ENCODE measurements at regions not wholly inside any gene's neighbourhood (a gene's known extent, or its start where the extent isn't known, plus 50 kb on each side); places are given as distances from the start of the nearest gene placed in this dataset.

DNA sequence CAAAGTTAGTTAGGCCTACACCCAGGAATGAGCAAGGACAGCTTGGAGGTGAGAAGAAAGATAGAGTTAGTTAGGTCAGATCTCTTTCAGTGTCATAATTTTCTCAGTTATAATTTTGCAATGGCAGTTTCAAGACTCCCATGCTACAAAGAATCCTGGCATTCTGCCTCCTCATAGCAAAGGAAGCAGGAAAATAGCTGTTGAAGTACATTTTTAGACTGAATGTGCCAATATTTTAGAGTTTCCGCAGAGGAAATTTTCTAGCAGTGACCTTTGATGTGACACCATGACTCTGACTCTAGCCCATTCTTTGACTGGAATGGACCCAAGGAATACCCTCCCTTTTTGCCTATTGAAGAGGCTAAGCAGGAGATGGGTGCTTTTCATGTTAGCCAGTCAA is 371.7 kb downstream of the PIK3C3 start:
- H3K4me2 ChIP-seq (ENCODE audit: unreplicated experiment), result no peak overlapping the region
- TF ChIP-seq EZH2phosphoT487 (IDR thresholded peaks at IDR 0.05; ENCODE audit: insufficient read depth, low read depth), result no peak
- no peak for TF ChIP-seq EZH2 (IDR thresholded peaks at IDR 0.05; ENCODE audit: insufficient read depth, poor library complexity, severe bottlenecking)

DNA sequence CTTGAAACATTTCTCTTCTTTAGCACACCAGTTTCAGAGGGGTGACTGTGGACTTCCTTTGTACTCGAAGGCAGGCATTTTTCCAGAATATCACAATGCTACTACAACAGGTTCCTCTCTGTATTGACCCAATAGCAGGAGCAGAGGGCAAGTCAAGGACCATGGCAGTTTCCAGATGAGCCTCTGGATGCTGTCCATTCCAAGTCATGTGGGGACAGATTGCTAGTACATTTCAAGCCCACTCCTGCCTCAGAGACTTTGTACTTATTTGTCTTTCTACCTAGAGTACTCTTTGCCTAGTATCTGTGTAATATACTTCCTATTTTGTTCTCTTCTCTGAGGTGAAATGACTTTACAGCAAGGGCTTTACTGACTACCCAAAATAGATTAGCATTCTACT is 373.9 kb downstream of the PIK3C3 start:
- H2AFZ ChIP-seq, result no peak overlapping the region
- H3F3A ChIP-seq (ENCODE audit: insufficient read depth), result no peaks in the 10 kb centered on the region
- H3K27me3 ChIP-seq (replicated peaks; ENCODE audit: insufficient read depth), result no peaks in the 10 kb centered on the region; the same call in 1 of the 2 replicates
- no peak for DNase-seq
- H3K9me2 ChIP-seq (ENCODE audit: insufficient read depth), result no peaks in the 10 kb centered on the region
- H3K36me3 ChIP-seq (ENCODE audit: low read depth), result no peaks in the 10 kb centered on the region
- no peak overlapping the region for H3K9ac ChIP-seq
- H3K9me3 ChIP-seq (ENCODE audit: low read depth), result no peaks in the 10 kb centered on the region
- TF ChIP-seq EZH2phosphoT487 (IDR thresholded peaks at IDR 0.05; ENCODE audit: insufficient read depth, low read depth) (no peak), EZH2 (IDR thresholded peaks at IDR 0.05; ENCODE audit: insufficient read depth, poor library complexity, severe bottlenecking) (no peak)
- H3K4me3 ChIP-seq, result no peak overlapping the region
- no peaks in the 10 kb centered on the region for H3K4me1 ChIP-seq (ENCODE audit: insufficient read depth)
- 0 to 13% methylated on average over 1 of the region's 1 CpG for WGBS, 2 experiments (ENCODE audit: low coverage in 1 of 2, low lambda C conversion rate in 2 of 2, missing lambda C conversion rate in 2 of 2)
- no peaks in the 10 kb centered on the region for H3K79me2 ChIP-seq (ENCODE audit: insufficient read depth)
- H4K20me1 ChIP-seq (ENCODE audit: insufficient read depth), result no peaks in the 10 kb centered on the region
- in situ Hi-C loops (cut with MboI), result no loop called here
- H3K4me2 ChIP-seq (ENCODE audit: unreplicated experiment), result no peak overlapping the region
- no peak overlapping the region for H3K27ac ChIP-seq

More for the DNA sequence above, 371.7 kb downstream of the PIK3C3 start:
- H3K79me2 ChIP-seq (ENCODE audit: insufficient read depth), result no peaks in the 10 kb centered on the region
- no peaks in the 10 kb centered on the region for H3K36me3 ChIP-seq (ENCODE audit: low read depth)
- WGBS, 2 experiments (ENCODE audit: low coverage in 1 of 2, low lambda C conversion rate in 2 of 2, missing lambda C conversion rate in 2 of 2), result 45 to 68% methylated on average over 1 of the region's 1 CpG
- no peaks in the 10 kb centered on the region for H3F3A ChIP-seq (ENCODE audit: insufficient read depth)
- no peak for DNase-seq
- no peaks in the 10 kb centered on the region for H3K4me1 ChIP-seq (ENCODE audit: insufficient read depth)
- no peak overlapping the region for H3K27ac ChIP-seq
- H2AFZ ChIP-seq, result no peak overlapping the region
- no peaks in the 10 kb centered on the region for H3K9me3 ChIP-seq (ENCODE audit: low read depth)
- in situ Hi-C loops (cut with MboI), result no loop called here
- H3K27me3 ChIP-seq (replicated peaks; ENCODE audit: insufficient read depth), result no peaks in the 10 kb centered on the region; the same call in 1 of the 2 replicates
- H3K4me3 ChIP-seq, result no peak overlapping the region
- H4K20me1 ChIP-seq (ENCODE audit: insufficient read depth), result no peaks in the 10 kb centered on the region
- H3K9ac ChIP-seq, result no peak overlapping the region
- no peaks in the 10 kb centered on the region for H3K9me2 ChIP-seq (ENCODE audit: insufficient read depth)

DNA sequence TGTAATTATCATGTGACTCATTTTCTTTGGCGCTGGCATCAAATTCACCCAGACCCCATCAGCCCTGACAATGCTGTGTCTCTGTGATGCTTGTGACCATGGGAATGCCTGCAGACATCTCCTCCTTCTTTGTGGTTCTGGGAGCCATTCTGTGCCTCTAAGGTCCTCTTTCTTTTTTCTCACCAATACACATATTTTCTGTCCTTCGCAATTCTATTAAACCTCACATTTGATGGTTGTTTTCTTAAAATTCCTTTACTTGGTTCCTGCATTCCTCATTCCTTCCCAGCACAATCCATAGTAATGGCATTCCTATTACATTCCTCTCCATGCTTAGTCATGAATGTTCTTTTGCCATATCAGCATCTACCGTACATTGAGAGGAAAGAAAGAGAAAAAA is 375.3 kb downstream of the PIK3C3 start:
- in situ Hi-C loops (cut with MboI), result no loop called here
- H3K4me2 ChIP-seq (ENCODE audit: unreplicated experiment), result no peak overlapping the region
- H3K9ac ChIP-seq, result no peak overlapping the region
- 61 to 64% methylated on average over 3 of the region's 3 CpGs for WGBS, 2 experiments (ENCODE audit: low coverage in 1 of 2, low lambda C conversion rate in 2 of 2, missing lambda C conversion rate in 2 of 2)
- no peaks in the 10 kb centered on the region for H3F3A ChIP-seq (ENCODE audit: insufficient read depth)
- H4K20me1 ChIP-seq (ENCODE audit: insufficient read depth), result no peaks in the 10 kb centered on the region
- no peak overlapping the region for H3K27ac ChIP-seq
- TF ChIP-seq EZH2phosphoT487 (IDR thresholded peaks at IDR 0.05; ENCODE audit: insufficient read depth, low read depth), result no peak
- TF ChIP-seq EZH2 (IDR thresholded peaks at IDR 0.05; ENCODE audit: insufficient read depth, poor library complexity, severe bottlenecking), result no peak
- no peaks in the 10 kb centered on the region for H3K9me2 ChIP-seq (ENCODE audit: insufficient read depth)
- H3K27me3 ChIP-seq (replicated peaks; ENCODE audit: insufficient read depth), result no peaks in the 10 kb centered on the region; the same call in 1 of the 2 replicates
- no peaks in the 10 kb centered on the region for H3K79me2 ChIP-seq (ENCODE audit: insufficient read depth)
- no peak for DNase-seq
- no peaks in the 10 kb centered on the region for H3K36me3 ChIP-seq (ENCODE audit: low read depth)
- H3K9me3 ChIP-seq (ENCODE audit: low read depth), result no peaks in the 10 kb centered on the region
- no peak overlapping the region for H3K4me3 ChIP-seq
- no peaks in the 10 kb centered on the region for H3K4me1 ChIP-seq (ENCODE audit: insufficient read depth)
- H2AFZ ChIP-seq, result no peak overlapping the region

DNA sequence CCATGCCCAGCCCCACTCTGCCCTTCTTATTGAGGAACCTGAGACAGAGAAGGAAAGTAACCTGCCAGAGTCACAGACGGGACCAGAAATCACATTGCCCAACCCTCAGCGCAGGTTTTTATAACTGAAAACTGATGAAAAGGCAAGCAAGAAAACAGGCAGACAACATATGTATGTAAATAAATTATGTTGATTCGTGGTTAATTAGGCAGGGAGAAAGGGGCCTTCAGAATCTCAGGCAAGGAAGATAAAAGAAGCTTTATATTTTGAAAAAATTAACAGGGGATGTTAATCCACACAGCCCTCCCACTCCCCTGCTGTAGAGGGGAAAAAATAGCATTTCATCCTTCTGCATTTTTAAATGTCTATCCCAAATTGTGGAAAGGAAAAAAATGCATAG is 378.5 kb downstream of the PIK3C3 start:
- WGBS, 2 experiments (ENCODE audit: low coverage in 1 of 2, low lambda C conversion rate in 2 of 2, missing lambda C conversion rate in 2 of 2), result 27 to 28% methylated on average over 3 of the region's 3 CpGs
- Histone ChIP-seq H3K27ac (no peak overlapping the region), H3K9me3 (ENCODE audit: low read depth) (no peaks in the 10 kb centered on the region), H3K9ac (no peak overlapping the region), H3K4me1 (ENCODE audit: insufficient read depth) (no peaks in the 10 kb centered on the region), H3K4me3 (no peak overlapping the region), H3K79me2 (ENCODE audit: insufficient read depth) (no peaks in the 10 kb centered on the region), H3K27me3 (replicated peaks; ENCODE audit: insufficient read depth) (no peaks in the 10 kb centered on the region), H3F3A (ENCODE audit: insufficient read depth) (no peaks in the 10 kb centered on the region), H3K9me2 (ENCODE audit: insufficient read depth) (no peaks in the 10 kb centered on the region), H3K36me3 (ENCODE audit: low read depth) (no peaks in the 10 kb centered on the region), H3K4me2 (ENCODE audit: unreplicated experiment) (no peak overlapping the region), H4K20me1 (ENCODE audit: insufficient read depth) (no peaks in the 10 kb centered on the region), H2AFZ (no peak overlapping the region)
- in situ Hi-C loops (cut with MboI), result no loop called here
- TF ChIP-seq EZH2phosphoT487 (IDR thresholded peaks at IDR 0.05; ENCODE audit: insufficient read depth, low read depth) (no peak), EZH2 (IDR thresholded peaks at IDR 0.05; ENCODE audit: insufficient read depth, poor library complexity, severe bottlenecking) (no peak)
- DNase-seq, result no peak

DNA sequence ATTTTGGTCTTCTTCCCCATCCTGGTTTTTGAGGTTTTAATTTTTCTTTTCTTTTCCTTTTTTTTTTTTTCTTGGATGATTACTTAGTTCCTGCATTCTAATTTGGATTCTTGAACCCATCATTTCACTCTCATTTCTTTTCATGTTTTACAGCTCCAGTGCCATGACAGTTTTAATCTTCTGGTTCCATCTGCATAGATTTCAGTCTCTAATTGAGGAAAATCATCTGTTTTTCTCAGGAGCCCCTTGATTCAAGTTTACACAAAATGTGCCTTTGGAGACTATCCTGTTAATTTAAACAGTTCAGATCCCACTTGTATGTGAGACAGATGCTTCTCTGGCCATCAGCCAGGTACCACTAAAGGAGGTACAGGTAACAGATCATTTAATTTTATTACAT is 379.9 kb downstream of the PIK3C3 start:
- no peaks in the 10 kb centered on the region for H3K36me3 ChIP-seq (ENCODE audit: low read depth)
- no peak overlapping the region for H3K27ac ChIP-seq
- H3K9me2 ChIP-seq (ENCODE audit: insufficient read depth), result no peaks in the 10 kb centered on the region
- H3K4me3 ChIP-seq, result no peak overlapping the region
- no peaks in the 10 kb centered on the region for H3F3A ChIP-seq (ENCODE audit: insufficient read depth)
- no peak overlapping the region for H3K9ac ChIP-seq
- H3K4me2 ChIP-seq (ENCODE audit: unreplicated experiment), result no peak overlapping the region
- in situ Hi-C loops (cut with MboI), result no loop called here
- H3K9me3 ChIP-seq (ENCODE audit: low read depth), result no peaks in the 10 kb centered on the region
- no peak overlapping the region for H2AFZ ChIP-seq
- no peak for DNase-seq
- no peaks in the 10 kb centered on the region for H3K4me1 ChIP-seq (ENCODE audit: insufficient read depth)
- no peaks in the 10 kb centered on the region for H3K27me3 ChIP-seq (replicated peaks; ENCODE audit: insufficient read depth)
- H4K20me1 ChIP-seq (ENCODE audit: insufficient read depth), result no peaks in the 10 kb centered on the region
- no peak for TF ChIP-seq EZH2 (IDR thresholded peaks at IDR 0.05; ENCODE audit: insufficient read depth, poor library complexity, severe bottlenecking)
- TF ChIP-seq EZH2phosphoT487 (IDR thresholded peaks at IDR 0.05; ENCODE audit: insufficient read depth, low read depth), result no peak
- H3K79me2 ChIP-seq (ENCODE audit: insufficient read depth), result no peaks in the 10 kb centered on the region
